ENCODE measurements at regions not wholly inside any gene's neighbourhood (a gene's known extent, or its start where the extent isn't known, plus 50 kb on each side); places are given as distances from the start of the nearest gene placed in this dataset.

- TF ChIP-seq EP300 (IDR thresholded peaks at IDR 0.05; ENCODE audit: borderline replicate concordance in 1 of 2, control insufficient read depth in 1 of 2, low read depth in 2 of 2, low read length in 2 of 2) (no peak), POLR2AphosphoS2 (IDR thresholded peaks at IDR 0.05; ENCODE audit: low read depth, low read length) (no peak), RFX5 (IDR thresholded peaks at IDR 0.05; ENCODE audit: low read depth, low read length) (no peak), PAX5 (IDR thresholded peaks at IDR 0.05; ENCODE audit: borderline replicate concordance, low read depth, low read length) (no peak)
These were observed 847.3 kb upstream of the CDH8 start for GRCh38 chr16:62883509-62883908.
